Esophagus squamous epithelium (tissue), 4 donors: ENCODE measurements at regions not wholly inside any gene's neighbourhood (a gene's known extent, or its start where the extent isn't known, plus 50 kb on each side); places are given as distances from the start of the nearest gene placed in this dataset.

Source experiments
- POLR2A ChIP-seq, 4 donors: fragments of 450-650 bp; IDR thresholded peaks; one replicate each; pipeline ENCODE4 v1.6.1; 2017; ENCODE audit warnings: antibody characterized with exemption in 4 of 4, mild to moderate bottlenecking in 4 of 4, moderate library complexity in 3 of 4
- TF ChIP-seq, protein P1 (sequence below), 6 experiments: fragments of 450-650 bp in 4 of 6; fragments of 200-600 bp in 2 of 6; sonication (generic) in 2 of 6; IDR thresholded peaks; one replicate each; pipeline ENCODE4 v1.5.1; 2016 to 2019; ENCODE audit warnings: antibody characterized with exemption in 6 of 6, mild to moderate bottlenecking in 4 of 6, moderate library complexity in 4 of 6

DNA sequence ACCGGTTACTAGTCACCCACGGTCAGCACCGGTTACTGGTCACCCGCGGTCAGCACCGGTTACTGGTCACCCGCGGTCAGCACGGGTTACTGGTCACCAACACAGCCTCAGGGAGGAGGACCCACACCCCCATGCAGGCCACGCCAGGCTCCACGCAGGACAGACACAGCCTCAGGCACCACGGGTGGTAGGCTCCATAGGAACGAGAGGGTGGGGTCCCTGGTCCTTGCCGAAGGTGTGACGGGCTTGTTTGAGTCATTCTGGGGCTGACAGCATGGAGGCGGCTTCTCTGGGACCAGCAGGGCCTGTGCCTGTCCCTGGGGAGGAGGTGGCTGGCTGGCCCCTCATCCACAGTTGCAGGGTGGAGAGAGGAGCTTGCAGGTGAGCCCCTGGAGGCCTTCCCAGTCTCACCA lies 122.8 kb upstream of the SOX1 start:
- TF ChIP-seq, protein P1, sequence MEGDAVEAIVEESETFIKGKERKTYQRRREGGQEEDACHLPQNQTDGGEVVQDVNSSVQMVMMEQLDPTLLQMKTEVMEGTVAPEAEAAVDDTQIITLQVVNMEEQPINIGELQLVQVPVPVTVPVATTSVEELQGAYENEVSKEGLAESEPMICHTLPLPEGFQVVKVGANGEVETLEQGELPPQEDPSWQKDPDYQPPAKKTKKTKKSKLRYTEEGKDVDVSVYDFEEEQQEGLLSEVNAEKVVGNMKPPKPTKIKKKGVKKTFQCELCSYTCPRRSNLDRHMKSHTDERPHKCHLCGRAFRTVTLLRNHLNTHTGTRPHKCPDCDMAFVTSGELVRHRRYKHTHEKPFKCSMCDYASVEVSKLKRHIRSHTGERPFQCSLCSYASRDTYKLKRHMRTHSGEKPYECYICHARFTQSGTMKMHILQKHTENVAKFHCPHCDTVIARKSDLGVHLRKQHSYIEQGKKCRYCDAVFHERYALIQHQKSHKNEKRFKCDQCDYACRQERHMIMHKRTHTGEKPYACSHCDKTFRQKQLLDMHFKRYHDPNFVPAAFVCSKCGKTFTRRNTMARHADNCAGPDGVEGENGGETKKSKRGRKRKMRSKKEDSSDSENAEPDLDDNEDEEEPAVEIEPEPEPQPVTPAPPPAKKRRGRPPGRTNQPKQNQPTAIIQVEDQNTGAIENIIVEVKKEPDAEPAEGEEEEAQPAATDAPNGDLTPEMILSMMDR (IDR thresholded peaks at IDR 0.05): no peak
- no peak for TF ChIP-seq POLR2A (IDR thresholded peaks at IDR 0.05)
